ENCODE measurements at regions not wholly inside any gene's neighbourhood (a gene's known extent, or its start where the extent isn't known, plus 50 kb on each side); places are given as distances from the start of the nearest gene placed in this dataset.

DNA sequence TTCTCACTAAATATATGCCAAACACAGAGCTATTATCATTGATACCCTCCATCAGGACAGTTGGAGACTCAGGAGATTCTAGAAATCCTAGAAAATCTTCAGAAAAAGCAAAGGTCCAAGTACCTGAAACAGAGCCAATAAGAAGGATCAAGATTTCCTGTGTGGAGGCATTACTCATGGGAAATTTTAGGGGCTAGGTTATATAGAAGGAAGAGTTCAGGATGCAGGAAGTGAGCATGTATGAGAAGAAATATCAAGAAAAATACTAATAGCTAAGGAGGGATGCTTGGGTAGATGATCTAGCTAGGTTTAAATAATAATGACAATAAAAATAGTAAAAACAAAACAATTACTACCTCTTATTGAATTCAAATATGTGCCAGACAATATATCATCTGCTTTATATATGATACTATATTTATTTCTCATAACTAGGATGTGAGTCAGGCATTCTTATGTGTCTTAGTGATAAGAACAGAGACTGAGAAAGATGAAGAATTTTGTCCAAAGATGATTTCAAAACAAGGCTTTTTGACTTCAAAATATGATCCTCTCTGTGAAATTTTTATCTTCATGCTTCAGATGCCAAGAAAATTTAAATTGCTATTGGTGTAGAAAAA lies 66.4 kb upstream of the HHIP start:
- Histone ChIP-seq H3K9me1 (replicated peaks; ENCODE audit: control insufficient read depth, extremely low read depth, insufficient read depth, low read length) (no peaks in the 10 kb centered on the region), H4K20me1 (replicated peaks; ENCODE audit: control insufficient read depth, extremely low read depth, insufficient read depth, low read length) (no peaks in the 10 kb centered on the region), H3K9me3 (replicated peaks; ENCODE audit: control insufficient read depth, insufficient read depth, low read length) (no peaks in the 10 kb centered on the region), H3K79me2 (ENCODE audit: control insufficient read depth, insufficient read depth, low read length) (peaks cover 24% of the 10 kb centered on the region), H3K4me2 (ENCODE audit: insufficient read depth, low read length) (peak overlapping the region; percentile 49), H3K4me1 (ENCODE audit: control insufficient read depth, extremely low read depth, insufficient read depth, low read length) (peaks cover 61% of the 10 kb centered on the region), H3K27ac (ENCODE audit: insufficient read depth, low read depth, low read length) (peak overlapping the region; percentile 96), H2AFZ (ENCODE audit: low read depth, low read length) (no peak overlapping the region), H3K9ac (replicated peaks; ENCODE audit: extremely low read depth, insufficient read depth, low read length) (peak overlapping the region; percentile 84), H3K27me3 (ENCODE audit: control insufficient read depth in 2 of 2, insufficient read depth in 2 of 2, low read length in 2 of 2) (no peaks in the 10 kb centered on the region), H3K36me3 (ENCODE audit: control insufficient read depth in 2 of 2, extremely low read depth in 1 of 2, insufficient read depth in 2 of 2, low read length in 2 of 2) (no peaks in the 10 kb centered on the region), H3K4me3 (replicated peaks in 1 of 3; ENCODE audit: insufficient read depth in 1 of 3, low read depth in 1 of 3, low read length in 3 of 3) (no peak overlapping the region)
- peak; percentile 63 for FAIRE-seq
- TF ChIP-seq MYC (IDR thresholded peaks at IDR 0.05; ENCODE audit: low read depth, low read length), result no peak
- TF ChIP-seq POLR2A (IDR thresholded peaks at IDR 0.05; ENCODE audit: low read depth, low read length), result peak; percentile 49
- TF ChIP-seq, protein P1, sequence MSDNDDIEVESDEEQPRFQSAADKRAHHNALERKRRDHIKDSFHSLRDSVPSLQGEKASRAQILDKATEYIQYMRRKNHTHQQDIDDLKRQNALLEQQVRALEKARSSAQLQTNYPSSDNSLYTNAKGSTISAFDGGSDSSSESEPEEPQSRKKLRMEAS (IDR thresholded peaks at IDR 0.05; ENCODE audit: insufficient read depth, insufficient read length), result no peak
- peak; percentile 82 for TF ChIP-seq JUN (IDR thresholded peaks at IDR 0.05; ENCODE audit: borderline replicate concordance, insufficient read depth, insufficient read length, low read depth)
- TF ChIP-seq GATA2 (IDR thresholded peaks at IDR 0.05; ENCODE audit: insufficient read depth, insufficient read length, low read depth, low read length), result peak; percentile 57
- TF ChIP-seq, protein P2, sequence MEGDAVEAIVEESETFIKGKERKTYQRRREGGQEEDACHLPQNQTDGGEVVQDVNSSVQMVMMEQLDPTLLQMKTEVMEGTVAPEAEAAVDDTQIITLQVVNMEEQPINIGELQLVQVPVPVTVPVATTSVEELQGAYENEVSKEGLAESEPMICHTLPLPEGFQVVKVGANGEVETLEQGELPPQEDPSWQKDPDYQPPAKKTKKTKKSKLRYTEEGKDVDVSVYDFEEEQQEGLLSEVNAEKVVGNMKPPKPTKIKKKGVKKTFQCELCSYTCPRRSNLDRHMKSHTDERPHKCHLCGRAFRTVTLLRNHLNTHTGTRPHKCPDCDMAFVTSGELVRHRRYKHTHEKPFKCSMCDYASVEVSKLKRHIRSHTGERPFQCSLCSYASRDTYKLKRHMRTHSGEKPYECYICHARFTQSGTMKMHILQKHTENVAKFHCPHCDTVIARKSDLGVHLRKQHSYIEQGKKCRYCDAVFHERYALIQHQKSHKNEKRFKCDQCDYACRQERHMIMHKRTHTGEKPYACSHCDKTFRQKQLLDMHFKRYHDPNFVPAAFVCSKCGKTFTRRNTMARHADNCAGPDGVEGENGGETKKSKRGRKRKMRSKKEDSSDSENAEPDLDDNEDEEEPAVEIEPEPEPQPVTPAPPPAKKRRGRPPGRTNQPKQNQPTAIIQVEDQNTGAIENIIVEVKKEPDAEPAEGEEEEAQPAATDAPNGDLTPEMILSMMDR (IDR thresholded peaks at IDR 0.05; ENCODE audit: extremely low read depth in 1 of 2, insufficient read depth in 1 of 2, low read depth in 1 of 2, low read length in 2 of 2), result no peak
- no peak for TF ChIP-seq EZH2 (IDR thresholded peaks at IDR 0.05; ENCODE audit: borderline replicate concordance, low read depth, low read length, severe bottlenecking)
- TF ChIP-seq FOS (IDR thresholded peaks at IDR 0.05; ENCODE audit: borderline replicate concordance, insufficient read depth, low read length), result peak; percentile 75
- TF ChIP-seq POLR2AphosphoS5 (IDR thresholded peaks at IDR 0.05; ENCODE audit: insufficient read depth, low read depth, low read length), result peak; percentile 71
- dilution Hi-C loops (cut with MboI; ENCODE audit: extremely low pct_ligation_motif_present, low sequenced_read_pairs) (no loop called here), intact Hi-C loops (cut with micrococcal nuclease) (loop anchor here (1.0 to 10.0 kb wide), 5 partner anchors 15 to 485 kb away; no protein-coding TSS in a partner anchor)
- ChIA-PET POLR2A (interaction anchor here (0.7 to 1.2 kb wide), 4 partner anchors 48 to 401 kb away, joined by 3 to 18 read pairs (median 6); partner anchors contain the start of gene HHIP), CTCF (interaction anchor here (0.7 to 1.3 kb wide), 9 partner anchors 9 to 70 kb away, joined by 3 to 7 read pairs (median 3); partner anchors contain the start of gene HHIP)
- peak; percentile 88 for DNase-seq (ENCODE audit: low read depth, low spot score)
- BruUV-seq (replicated peaks), result no TSS peak

Data from endothelial cell of umbilical vein (primary cell).